ENCODE measurements at regions not wholly inside any gene's neighbourhood (a gene's known extent, or its start where the extent isn't known, plus 50 kb on each side); places are given as distances from the start of the nearest gene placed in this dataset.

GRCh38 chr15:29952225-29952624 is 130.0 kb upstream of the TJP1 start:
- no peak for DNase-seq (ENCODE audit: low read depth)

- peak; percentile 96 for DNase-seq (ENCODE audit: low read depth)
Measured at GRCh38 chr15:29945943-29946596, 123.8 kb upstream of the TJP1 start.

GRCh38 chr15:29944925-29945324 is 122.7 kb upstream of the TJP1 start:
- no peak for DNase-seq (ENCODE audit: low read depth)

- peak; percentile 25 for DNase-seq (ENCODE audit: low read depth)
Measured at GRCh38 chr15:29942548-29942947, 120.3 kb upstream of the TJP1 start.

GRCh38 chr15:29942143-29942542 is 119.9 kb upstream of the TJP1 start:
- DNase-seq (ENCODE audit: low read depth): peak; percentile 26

- peak; percentile 59 for DNase-seq (ENCODE audit: low read depth)
Measured at GRCh38 chr15:29939404-29939803, 117.1 kb upstream of the TJP1 start.

GRCh38 chr15:29938361-29939335 is 116.4 kb upstream of the TJP1 start:
- DNase-seq (ENCODE audit: low read depth): peak; percentile 31

- DNase-seq (ENCODE audit: low read depth): peak; percentile 53
Measured at GRCh38 chr15:29937956-29938355, 115.7 kb upstream of the TJP1 start.

GRCh38 chr15:29936353-29937049 is 114.2 kb upstream of the TJP1 start:
- DNase-seq (ENCODE audit: low read depth): peak; percentile 70

GRCh38 chr15:29935296-29936004 is 113.2 kb upstream of the TJP1 start:
- DNase-seq (ENCODE audit: low read depth): no peak

- peak; percentile 40 for DNase-seq (ENCODE audit: low read depth)
Measured at GRCh38 chr15:29934251-29934650, 112.0 kb upstream of the TJP1 start.

- peak; percentile 25 for DNase-seq (ENCODE audit: low read depth)
Measured at GRCh38 chr15:29933042-29933803, 111.0 kb upstream of the TJP1 start.

- DNase-seq (ENCODE audit: low read depth): no peak
Measured at GRCh38 chr15:29926083-29926388, 103.8 kb upstream of the TJP1 start.

GRCh38 chr15:29925227-29926082 is 103.2 kb upstream of the TJP1 start:
- DNase-seq (ENCODE audit: low read depth): peak; percentile 78

- peak; percentile 80 for DNase-seq (ENCODE audit: low read depth)
Measured at GRCh38 chr15:29924750-29925149, 102.5 kb upstream of the TJP1 start.

GRCh38 chr15:29922191-29922590 is 99.9 kb upstream of the TJP1 start:
- no peak for DNase-seq (ENCODE audit: low read depth)

- DNase-seq (ENCODE audit: low read depth): peak; percentile 48
Measured at GRCh38 chr15:29921130-29921601, 98.9 kb upstream of the TJP1 start.

- peak; percentile 20 for DNase-seq (ENCODE audit: low read depth)
Measured at GRCh38 chr15:29920515-29920914, 98.2 kb upstream of the TJP1 start.

- DNase-seq (ENCODE audit: low read depth): no peak
Measured at GRCh38 chr15:29919380-29919881, 97.2 kb upstream of the TJP1 start.

All from amniotic epithelial cell (primary cell).